HepG2 (cell line): ENCODE measurements at regions not wholly inside any gene's neighbourhood (a gene's known extent, or its start where the extent isn't known, plus 50 kb on each side); places are given as distances from the start of the nearest gene placed in this dataset.

Experiments
- AHR ChIP-seq: IDR thresholded peaks from 2 replicates; pipeline ENCODE4 v1.6.1; 2018; ENCODE audit warnings: missing genetic modification reagents, missing compliant biosample characterization
- BCLAF1 ChIP-seq: fragments of 450-650 bp; IDR thresholded peaks from 2 replicates; pipeline ENCODE4 v1.6.1; 2017; ENCODE audit warnings: mild to moderate bottlenecking
- DNMT3B ChIP-seq: conservative IDR thresholded peaks from 2 replicates; pipeline ENCODE4 v1.6.1; 2016; ENCODE audit warnings: missing biosample characterization, control low read depth
- E2F2 ChIP-seq: sonication (generic); formaldehyde crosslinking; IDR thresholded peaks from 2 replicates; pipeline ENCODE4 v1.4.0; 2020; ENCODE audit warnings: missing genetic modification reagents, borderline replicate concordance
- HOXA5 ChIP-seq: sonication (generic); formaldehyde crosslinking; IDR thresholded peaks from 2 replicates; pipeline ENCODE4 v1.4.0; 2020; ENCODE audit warnings: missing genetic modification reagents
- NFRKB ChIP-seq: fragments of 450-650 bp; IDR thresholded peaks from 2 replicates; pipeline ENCODE4 v1.6.1; 2017
- NR1H2 ChIP-seq: sonication (generic); formaldehyde crosslinking; IDR thresholded peaks from 2 replicates; pipeline ENCODE4 v1.8.1; 2022; ENCODE audit warnings: low read depth, missing genetic modification reagents, borderline replicate concordance
- SMARCC2 ChIP-seq: fragments of 450-650 bp; IDR thresholded peaks from 2 replicates; pipeline ENCODE4 v1.6.1; 2017; ENCODE audit warnings: antibody characterized with exemption, mild to moderate bottlenecking
- SP5 ChIP-seq: IDR thresholded peaks from 2 replicates; pipeline ENCODE4 v1.6.1; 2016; ENCODE audit warnings: low read depth, borderline replicate concordance
- TEAD2 ChIP-seq: sonication (generic); formaldehyde crosslinking; IDR thresholded peaks from 2 replicates; pipeline ENCODE4 v1.9.0; 2021; ENCODE audit warnings: missing genetic modification reagents
- TFAP4 ChIP-seq: sonication (generic); IDR thresholded peaks from 2 replicates; pipeline ENCODE4 v1.6.1; 2016; ENCODE audit warnings: low read depth, borderline replicate concordance
- TRIM22 ChIP-seq: fragments of 450-650 bp; IDR thresholded peaks from 2 replicates; pipeline ENCODE4 v1.6.1; 2017
- ZMYM2 ChIP-seq: sonication (generic); formaldehyde crosslinking; IDR thresholded peaks from 2 replicates; pipeline ENCODE4 v1.8.0; 2022; ENCODE audit warnings: mild to moderate bottlenecking, missing genetic modification reagents
- ZNF224 ChIP-seq: sonication (generic); formaldehyde crosslinking; IDR thresholded peaks from 2 replicates; pipeline ENCODE4 v1.5.0; 2020; ENCODE audit warnings: mild to moderate bottlenecking, missing genetic modification reagents
- ZNF264 ChIP-seq: sonication (generic); formaldehyde crosslinking; IDR thresholded peaks from 2 replicates; pipeline ENCODE4 v1.4.0; 2020; ENCODE audit warnings: missing genetic modification reagents
- ZNF460 ChIP-seq: sonication (generic); formaldehyde crosslinking; IDR thresholded peaks from 2 replicates; pipeline ENCODE4 v1.5.1; 2020; ENCODE audit warnings: missing genetic modification reagents, mild to moderate bottlenecking, borderline replicate concordance
- ZNF614 ChIP-seq: IDR thresholded peaks from 2 replicates; pipeline ENCODE4 v1.6.1; 2018; ENCODE audit warnings: missing biosample characterization, missing genetic modification reagents, inconsistent platforms, borderline replicate concordance

- TF ChIP-seq TFAP4 (no peak), SP5 (CRISPR knock-in tag) (no peak), NFRKB (no peak), NR1H2 (CRISPR knock-in tag) (no peak), ZNF264 (no peak), AHR (CRISPR knock-in tag) (no peak), BCLAF1 (no peak), DNMT3B (CRISPR knock-in tag) (no peak), ZNF460 (CRISPR knock-in tag) (no peak), SMARCC2 (no peak), ZNF224 (no peak), TRIM22 (no peak), ZNF614 (no peak), HOXA5 (CRISPR knock-in tag) (no peak), E2F2 (no peak), TEAD2 (CRISPR knock-in tag) (no peak), ZMYM2 (CRISPR knock-in tag) (no peak)
- TF ChIP-seq, all 625 proteins: peak for 0
Measured at GRCh38 chrX:123809854-123810375, 49.9 kb upstream of the XIAP start (continued).
